ENCODE measurements at regions not wholly inside any gene's neighbourhood (a gene's known extent, or its start where the extent isn't known, plus 50 kb on each side); places are given as distances from the start of the nearest gene placed in this dataset.

DNA sequence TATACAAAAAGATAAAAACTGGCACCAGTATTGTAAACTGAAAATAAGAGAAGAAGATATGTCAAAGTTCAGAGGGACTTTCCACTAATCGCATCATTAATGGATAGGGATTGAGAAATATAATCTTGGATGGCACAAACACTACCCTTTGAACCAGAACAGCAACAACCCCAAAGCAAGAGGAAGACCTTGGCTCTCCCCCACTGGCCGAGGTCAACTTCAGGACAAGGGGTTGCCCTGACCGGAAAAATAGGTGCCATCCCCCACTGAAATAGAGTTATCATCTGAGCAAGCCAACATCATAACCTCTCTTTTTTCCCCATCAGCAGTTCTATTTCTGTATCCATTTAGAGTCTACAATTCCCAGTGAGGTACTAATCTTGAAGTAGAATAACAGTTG lies 72.4 kb upstream of the PCED1B start:
- no peak for DNase-seq (ENCODE audit: low read depth, low spot score)
- in situ Hi-C loops (cut with HindIII; ENCODE audit: low pct_unique_long_range_greater_than_20kb, low sequenced_read_pairs) = no loop called here

GRCh38 chr12:47012552-47012951 lies 66.9 kb upstream of the PCED1B start:
- in situ Hi-C loops (cut with HindIII; ENCODE audit: low pct_unique_long_range_greater_than_20kb, low sequenced_read_pairs) = no loop called here
- no peak for DNase-seq (ENCODE audit: low read depth, low spot score)

DNA sequence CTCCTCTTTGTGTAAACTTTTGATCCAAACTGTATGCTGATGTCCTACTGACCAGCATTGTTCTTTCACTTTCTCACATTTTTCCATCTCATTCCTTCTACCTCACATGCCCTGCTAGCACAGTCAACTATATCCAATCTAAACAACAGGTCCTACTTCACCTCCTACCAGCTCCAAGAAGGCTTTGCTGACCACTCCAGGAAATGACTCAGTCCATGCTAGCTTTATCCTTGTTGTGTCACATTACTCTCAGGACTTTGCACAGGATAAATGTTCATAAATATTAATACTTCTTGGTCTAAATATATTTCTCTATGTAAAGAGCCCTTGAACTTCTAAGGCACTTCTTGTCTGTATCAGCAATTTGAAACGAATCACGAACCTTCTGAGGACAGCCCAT lies 64.9 kb upstream of the PCED1B start:
- in situ Hi-C loops (cut with HindIII; ENCODE audit: low pct_unique_long_range_greater_than_20kb, low sequenced_read_pairs) = no loop called here
- no peak for DNase-seq (ENCODE audit: low read depth, low spot score)

DNA sequence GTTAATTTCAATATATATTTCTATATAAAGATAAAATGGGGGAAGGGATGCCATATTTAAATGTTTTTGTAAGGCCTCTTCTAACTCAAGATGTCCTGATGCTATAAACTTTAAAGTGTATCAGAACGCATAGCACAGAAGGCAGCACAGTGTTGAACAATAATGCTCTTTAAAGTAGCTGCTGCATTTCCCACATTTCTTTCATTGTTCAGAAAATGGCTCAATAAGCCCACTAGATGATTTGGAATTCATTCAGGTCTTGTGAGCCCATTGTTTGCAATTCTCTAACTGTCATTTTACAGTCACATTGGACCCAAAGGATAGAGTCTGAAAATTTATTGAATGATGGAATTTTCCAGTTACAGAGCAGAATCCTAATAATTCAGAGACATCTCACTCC lies 64.0 kb upstream of the PCED1B start:
- in situ Hi-C loops (cut with HindIII; ENCODE audit: low pct_unique_long_range_greater_than_20kb, low sequenced_read_pairs) = no loop called here
- DNase-seq (ENCODE audit: low read depth, low spot score) = no peak

GRCh38 chr12:47017041-47017713 lies 62.2 kb upstream of the PCED1B start:
- in situ Hi-C loops (cut with HindIII; ENCODE audit: low pct_unique_long_range_greater_than_20kb, low sequenced_read_pairs) = no loop called here
- DNase-seq (ENCODE audit: low read depth, low spot score) = no peak

GRCh38 chr12:47017901-47018475 lies 61.4 kb upstream of the PCED1B start:
- DNase-seq (ENCODE audit: low read depth, low spot score) = no peak

DNA sequence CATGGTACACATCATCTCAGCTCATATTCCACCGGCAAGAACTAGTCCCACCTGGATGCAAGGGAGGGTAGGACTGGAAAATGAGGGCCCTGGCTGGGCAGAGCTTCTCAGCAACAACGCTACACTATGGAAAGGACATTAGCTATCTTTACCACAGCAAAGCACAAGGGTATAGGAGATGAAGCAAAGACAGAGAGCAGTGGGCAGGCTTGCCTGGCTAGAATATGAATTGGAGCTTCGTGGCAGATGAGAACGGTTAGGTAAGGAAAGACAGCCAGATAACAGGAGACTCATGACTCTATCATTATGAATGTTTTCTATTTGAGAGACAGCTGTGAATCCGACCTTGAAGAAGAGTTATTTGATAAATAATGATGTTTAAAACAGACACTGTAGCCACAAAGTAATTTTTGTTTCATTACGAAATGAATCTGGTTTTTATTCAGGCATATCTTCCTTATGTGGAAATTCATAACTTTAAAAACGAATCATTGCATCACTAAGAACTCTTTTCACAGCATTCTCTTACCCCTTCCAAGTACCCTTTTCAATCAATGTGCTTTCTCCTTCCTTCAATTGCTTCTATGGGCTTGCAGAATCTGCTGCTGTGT lies 59.1 kb upstream of the PCED1B start:
- in situ Hi-C loops (cut with HindIII; ENCODE audit: low pct_unique_long_range_greater_than_20kb, low sequenced_read_pairs) = no loop called here
- no peak for DNase-seq (ENCODE audit: low read depth, low spot score)

More at GRCh38 chr12:47017901-47018475, 61.4 kb upstream of the PCED1B start:
- in situ Hi-C loops (cut with HindIII; ENCODE audit: low pct_unique_long_range_greater_than_20kb, low sequenced_read_pairs) = no loop called here

DNA sequence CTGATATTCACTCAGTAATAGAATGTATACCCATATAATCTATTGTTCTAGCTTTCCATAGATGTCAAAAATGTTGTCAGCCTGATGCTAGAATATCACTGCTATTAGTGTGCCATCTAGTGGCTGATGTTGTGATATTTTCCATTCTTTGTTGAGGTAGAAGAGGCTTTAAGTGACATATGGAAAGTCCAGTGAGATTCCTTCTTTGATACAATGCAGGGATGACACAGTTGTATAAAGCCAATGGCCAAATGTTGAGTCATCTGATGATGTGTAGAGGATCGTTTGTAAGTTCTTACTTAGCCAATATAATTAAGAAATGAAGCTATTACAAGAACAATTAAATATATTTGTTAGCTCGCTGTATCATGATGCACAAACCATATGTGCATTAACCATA lies 58.1 kb upstream of the PCED1B start:
- in situ Hi-C loops (cut with HindIII; ENCODE audit: low pct_unique_long_range_greater_than_20kb, low sequenced_read_pairs) = no loop called here
- DNase-seq (ENCODE audit: low read depth, low spot score) = peak; percentile 79

GRCh38 chr12:47022296-47022695 lies 57.1 kb upstream of the PCED1B start:
- in situ Hi-C loops (cut with HindIII; ENCODE audit: low pct_unique_long_range_greater_than_20kb, low sequenced_read_pairs) = no loop called here
- no peak for DNase-seq (ENCODE audit: low read depth, low spot score)

- DNase-seq (ENCODE audit: low read depth, low spot score) = no peak
- in situ Hi-C loops (cut with HindIII; ENCODE audit: low pct_unique_long_range_greater_than_20kb, low sequenced_read_pairs) = no loop called here
These were observed 56.1 kb upstream of the PCED1B start for GRCh38 chr12:47023311-47023710.

DNA sequence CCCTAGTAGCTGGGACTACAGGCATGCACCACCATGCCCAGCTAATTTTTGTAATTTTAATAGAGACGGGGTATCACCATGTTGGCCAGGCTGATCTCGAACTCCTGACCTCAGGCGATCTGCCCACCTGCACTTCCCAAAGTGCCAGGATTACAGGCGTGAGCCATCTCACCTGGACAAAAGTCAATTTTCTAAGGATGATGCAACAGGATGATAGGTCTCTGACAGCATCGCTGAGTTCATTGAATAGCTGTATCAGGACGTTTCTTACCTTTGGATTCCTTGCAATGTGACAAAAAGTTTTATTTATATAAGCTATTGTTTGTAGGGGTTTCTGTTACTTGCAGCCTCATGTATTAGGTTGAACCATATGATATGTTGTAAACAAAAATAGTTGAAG lies 55.5 kb upstream of the PCED1B start:
- in situ Hi-C loops (cut with HindIII; ENCODE audit: low pct_unique_long_range_greater_than_20kb, low sequenced_read_pairs) = no loop called here
- DNase-seq (ENCODE audit: low read depth, low spot score) = no peak

DNA sequence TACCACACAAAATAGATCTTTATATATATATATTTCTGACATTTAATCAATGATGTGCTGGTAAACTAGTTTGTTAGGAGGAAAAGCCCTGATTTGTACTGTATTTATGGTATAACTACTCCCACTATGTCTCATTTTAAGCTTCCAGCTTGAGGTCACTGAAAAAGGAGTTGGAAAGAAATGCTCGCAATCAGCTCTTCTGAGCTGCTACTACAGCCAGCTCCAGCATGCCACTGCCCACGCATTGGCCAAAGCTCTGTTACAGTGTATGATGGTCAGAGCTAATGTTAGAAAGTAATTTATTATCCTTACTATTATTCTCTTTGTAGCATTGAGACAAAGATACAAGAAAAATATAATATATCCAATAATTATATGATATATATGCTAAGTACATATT lies 55.0 kb upstream of the PCED1B start:
- no peak for DNase-seq (ENCODE audit: low read depth, low spot score)
- in situ Hi-C loops (cut with HindIII; ENCODE audit: low pct_unique_long_range_greater_than_20kb, low sequenced_read_pairs) = no loop called here

DNA sequence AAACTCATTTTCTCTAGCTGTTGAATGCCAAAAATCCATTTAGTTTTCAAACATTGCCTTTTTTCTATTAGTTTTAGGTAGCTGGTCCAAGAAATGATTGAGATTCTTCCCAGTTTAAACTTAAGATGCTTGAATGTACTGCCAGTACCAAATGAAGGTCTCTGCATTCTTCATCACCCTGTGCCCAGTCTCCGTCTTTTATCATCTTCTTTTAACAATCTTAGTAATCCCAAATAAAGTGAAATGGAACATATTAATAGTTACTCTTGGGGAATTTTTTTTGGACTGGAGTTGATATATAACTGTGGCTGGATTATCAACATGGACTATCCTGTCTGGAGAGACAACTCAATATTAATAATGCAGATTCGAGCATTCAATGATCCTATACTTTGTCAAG lies 54.1 kb upstream of the PCED1B start:
- in situ Hi-C loops (cut with HindIII; ENCODE audit: low pct_unique_long_range_greater_than_20kb, low sequenced_read_pairs) = no loop called here
- DNase-seq (ENCODE audit: low read depth, low spot score) = no peak

DNA sequence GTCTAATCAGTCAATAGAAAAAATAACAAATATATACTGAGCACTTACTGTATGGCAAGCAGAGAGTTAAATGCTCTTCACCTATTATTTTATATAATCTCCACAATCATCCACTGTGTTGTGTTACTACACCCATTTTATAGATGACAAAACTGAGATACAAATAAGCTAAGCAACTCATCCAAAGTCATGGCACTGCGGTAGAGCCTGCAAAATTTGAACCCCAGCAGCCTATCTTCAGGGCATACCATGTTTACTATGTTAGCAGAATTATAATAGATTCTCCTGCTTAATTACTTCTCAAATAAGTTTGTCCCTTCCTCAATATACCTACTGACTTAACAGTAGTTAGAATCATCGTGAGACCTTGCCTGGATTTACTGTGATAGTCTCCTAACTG lies 53.6 kb upstream of the PCED1B start:
- DNase-seq (ENCODE audit: low read depth, low spot score) = no peak
- in situ Hi-C loops (cut with HindIII; ENCODE audit: low pct_unique_long_range_greater_than_20kb, low sequenced_read_pairs) = no loop called here

DNA sequence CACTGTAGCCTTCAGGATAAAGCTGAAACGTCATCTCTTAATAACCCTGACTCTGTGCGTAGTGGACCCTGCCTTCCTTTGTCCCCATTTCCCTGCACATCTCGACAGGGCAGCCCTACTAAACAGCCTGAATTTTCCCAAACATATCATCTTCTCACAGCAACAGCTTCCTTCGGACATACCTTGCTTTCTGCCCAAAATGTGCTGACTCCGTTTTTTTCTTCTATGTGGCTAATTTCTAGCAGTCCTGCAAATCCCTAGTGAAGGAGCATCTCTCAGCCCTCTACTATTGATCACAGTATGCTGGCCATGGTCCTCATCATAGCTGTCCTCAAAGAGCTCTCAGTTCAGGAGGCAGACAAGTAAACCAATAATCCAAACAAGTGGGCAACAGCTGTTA lies 53.1 kb upstream of the PCED1B start:
- in situ Hi-C loops (cut with HindIII; ENCODE audit: low pct_unique_long_range_greater_than_20kb, low sequenced_read_pairs) = no loop called here
- no peak for DNase-seq (ENCODE audit: low read depth, low spot score)

All from SK-MEL-5 (cell line).